Astrocyte (in vitro differentiated cells and primary cell): ENCODE measurements at regions not wholly inside any gene's neighbourhood (a gene's known extent, or its start where the extent isn't known, plus 50 kb on each side); places are given as distances from the start of the nearest gene placed in this dataset.

ENCODE experiments used
- DNase-seq: peaks from one replicate; pipeline ENCODE4 v3.0.0-alpha.2; 2010; ENCODE audit warnings: low read depth
- FAIRE-seq: peaks from 2 replicates; lab custom pipeline; 2011; peaks lifted over from hg19 to GRCh38; lab: Jason Lieb, UNC
- H2AFZ ChIP-seq: 2 replicates; pipeline ENCODE4 v1.6.0; 2012; ENCODE audit warnings: low read depth, low read length, inconsistent platforms
- H3K27ac ChIP-seq: 2 replicates; pipeline ENCODE4 v1.5.1; 2011; ENCODE audit warnings: low read depth, low read length, inconsistent platforms
- H3K27me3 ChIP-seq: 2 replicates; pipeline ENCODE4 v1.6.0; 2011; ENCODE audit warnings: low read length, inconsistent platforms; ENCODE audit not compliant: insufficient read depth
- H3K36me3 ChIP-seq: 2 replicates; pipeline ENCODE4 v1.5.1; 2011; ENCODE audit warnings: low read length, inconsistent platforms; ENCODE audit not compliant: insufficient read depth
- H3K4me1 ChIP-seq: 2 replicates; pipeline ENCODE4 v1.5.1; 2011; ENCODE audit warnings: low read length, inconsistent platforms; ENCODE audit not compliant: insufficient read depth
- H3K4me2 ChIP-seq: 2 replicates; pipeline ENCODE4 v1.6.0; 2012; ENCODE audit warnings: low read length, inconsistent platforms
- H3K4me3 ChIP-seq: 2 replicates; pipeline ENCODE4 v1.5.1; 2011; ENCODE audit warnings: low read depth, mild to moderate bottlenecking, low read length, inconsistent platforms; ENCODE audit not compliant: insufficient read depth
- H3K79me2 ChIP-seq: 2 replicates; pipeline ENCODE4 v1.6.0; 2012; ENCODE audit warnings: mild to moderate bottlenecking, low read length, inconsistent platforms; ENCODE audit not compliant: insufficient read depth
- H3K9ac ChIP-seq: 2 replicates; pipeline ENCODE4 v1.6.0; 2012; ENCODE audit warnings: mild to moderate bottlenecking, low read length, inconsistent platforms
- H3K9me3 ChIP-seq: 2 replicates; pipeline ENCODE4 v1.5.1; 2012; ENCODE audit warnings: low read depth, mild to moderate bottlenecking, low read length, inconsistent platforms; ENCODE audit not compliant: insufficient read depth
- H4K20me1 ChIP-seq: 2 replicates; pipeline ENCODE4 v1.6.0; 2012; ENCODE audit warnings: low read length, inconsistent platforms; ENCODE audit not compliant: insufficient read depth
- H3K27ac Mint-ChIP-seq: one replicate; pipeline ENCODE4 v1.8.0; 2021; ENCODE audit warnings: mild to moderate bottlenecking, mixed read lengths; ENCODE audit not compliant: unreplicated experiment
- H3K27me3 Mint-ChIP-seq: one replicate; pipeline ENCODE4 v1.8.0; 2021; ENCODE audit warnings: low read depth, mixed read lengths; ENCODE audit not compliant: unreplicated experiment
- H3K36me3 Mint-ChIP-seq: one replicate; pipeline ENCODE4 v1.8.0; 2021; ENCODE audit warnings: low read depth, mixed read lengths; ENCODE audit not compliant: unreplicated experiment
- H3K4me1 Mint-ChIP-seq: one replicate; pipeline ENCODE4 v1.8.0; 2021; ENCODE audit warnings: low read depth, mixed read lengths; ENCODE audit not compliant: unreplicated experiment
- H3K4me3 Mint-ChIP-seq: one replicate; pipeline ENCODE4 v1.8.0; 2021; ENCODE audit warnings: mild to moderate bottlenecking, moderate library complexity, mixed read lengths; ENCODE audit not compliant: unreplicated experiment
- H3K9me3 Mint-ChIP-seq: one replicate; pipeline ENCODE4 v1.8.0; 2021; ENCODE audit warnings: mild to moderate bottlenecking, mixed read lengths; ENCODE audit not compliant: unreplicated experiment
- CTCF ChIP-seq: IDR thresholded peaks from 2 replicates; pipeline ENCODE4 v1.5.1; 2011; ENCODE audit warnings: low read depth, mild to moderate bottlenecking, inconsistent platforms, low read length, moderate library complexity; ENCODE audit not compliant: insufficient read depth
- EZH2 ChIP-seq: IDR thresholded peaks from 2 replicates; pipeline ENCODE4 v1.6.1; 2012; ENCODE audit warnings: mild to moderate bottlenecking, low read length, inconsistent platforms; ENCODE audit not compliant: insufficient read depth

DNA sequence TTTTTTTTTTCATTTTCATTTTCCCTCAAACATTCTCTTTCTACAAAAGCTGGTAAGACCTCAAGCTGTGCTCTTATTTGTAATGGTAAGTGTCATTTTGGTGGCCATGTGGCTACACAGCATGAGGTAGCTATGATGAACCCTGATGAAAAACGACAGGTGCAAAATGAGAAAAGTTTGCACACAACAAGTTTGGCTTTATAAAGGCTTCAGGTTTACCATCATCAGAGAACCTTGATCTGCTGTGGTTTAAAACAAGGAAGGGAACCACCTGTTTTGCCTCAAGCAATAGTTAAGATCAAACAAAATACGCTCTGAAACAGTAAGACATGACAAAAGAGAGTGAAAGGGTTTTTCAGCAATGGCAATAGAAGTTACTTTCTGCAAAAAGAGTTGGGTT is 1124.6 kb upstream of the ACO1 start:
- Histone ChIP-seq H3K4me1 (no peaks in the 10 kb centered on the region), H3K27ac (no peak overlapping the region), H3K36me3 (no peaks in the 10 kb centered on the region), H3K4me3 (no peak overlapping the region), H3K9me3 (no peaks in the 10 kb centered on the region), H3K4me2 (no peak overlapping the region), H2AFZ (no peak overlapping the region), H4K20me1 (no peaks in the 10 kb centered on the region), H3K9ac (no peak overlapping the region), H3K27me3 (no peaks in the 10 kb centered on the region), H3K79me2 (no peaks in the 10 kb centered on the region)
- TF ChIP-seq CTCF: no peak
- TF ChIP-seq EZH2: no peak
- Mint-ChIP-seq H3K9me3 (no peaks in the 10 kb centered on the region), H3K36me3 (no peaks in the 10 kb centered on the region), H3K27ac (no peak overlapping the region), H3K27me3 (no peaks in the 10 kb centered on the region), H3K4me1 (no peaks in the 10 kb centered on the region), H3K4me3 (no peak overlapping the region)
- DNase-seq (no peak), FAIRE-seq (no peak)

- Histone ChIP-seq H3K27me3 (no peaks in the 10 kb centered on the region), H3K9me3 (no peaks in the 10 kb centered on the region), H3K79me2 (no peaks in the 10 kb centered on the region), H3K4me2 (no peak overlapping the region), H3K4me1 (no peaks in the 10 kb centered on the region), H2AFZ (no peak overlapping the region), H4K20me1 (no peaks in the 10 kb centered on the region), H3K9ac (no peak overlapping the region), H3K27ac (no peak overlapping the region), H3K4me3 (no peak overlapping the region), H3K36me3 (no peaks in the 10 kb centered on the region)
- Mint-ChIP-seq H3K9me3 (no peaks in the 10 kb centered on the region), H3K36me3 (no peaks in the 10 kb centered on the region), H3K27me3 (no peaks in the 10 kb centered on the region), H3K4me3 (no peak overlapping the region), H3K4me1 (no peaks in the 10 kb centered on the region), H3K27ac (no peak overlapping the region)
- FAIRE-seq (no peak), DNase-seq (no peak)
- TF ChIP-seq EZH2 (no peak), CTCF (no peak)
These were observed 1111.8 kb upstream of the ACO1 start for GRCh38 chr9:31272456-31273295.

GRCh38 chr9:31275419-31275818 is 1109.0 kb upstream of the ACO1 start:
- H3K79me2 ChIP-seq: no peaks in the 10 kb centered on the region
- no peak overlapping the region for H3K27ac Mint-ChIP-seq
- no peaks in the 10 kb centered on the region for H3K27me3 ChIP-seq
- H3K4me1 Mint-ChIP-seq: no peaks in the 10 kb centered on the region
- no peaks in the 10 kb centered on the region for H3K9me3 ChIP-seq
- H4K20me1 ChIP-seq: no peaks in the 10 kb centered on the region
- H3K36me3 Mint-ChIP-seq: no peaks in the 10 kb centered on the region
- H3K9ac ChIP-seq: no peak overlapping the region
- H3K27me3 Mint-ChIP-seq: no peaks in the 10 kb centered on the region
- TF ChIP-seq EZH2 (no peak), CTCF (no peak)
- H3K4me3 ChIP-seq: no peak overlapping the region
- H3K4me2 ChIP-seq: no peak overlapping the region
- DNase-seq (no peak), FAIRE-seq (no peak)
- no peak overlapping the region for H3K27ac ChIP-seq
- no peak overlapping the region for H2AFZ ChIP-seq
- no peak overlapping the region for H3K4me3 Mint-ChIP-seq
- H3K9me3 Mint-ChIP-seq: no peaks in the 10 kb centered on the region
- H3K4me1 ChIP-seq: no peaks in the 10 kb centered on the region
- H3K36me3 ChIP-seq: no peaks in the 10 kb centered on the region
